ENCODE measurements at regions not wholly inside any gene's neighbourhood (a gene's known extent, or its start where the extent isn't known, plus 50 kb on each side); places are given as distances from the start of the nearest gene placed in this dataset.

DNA sequence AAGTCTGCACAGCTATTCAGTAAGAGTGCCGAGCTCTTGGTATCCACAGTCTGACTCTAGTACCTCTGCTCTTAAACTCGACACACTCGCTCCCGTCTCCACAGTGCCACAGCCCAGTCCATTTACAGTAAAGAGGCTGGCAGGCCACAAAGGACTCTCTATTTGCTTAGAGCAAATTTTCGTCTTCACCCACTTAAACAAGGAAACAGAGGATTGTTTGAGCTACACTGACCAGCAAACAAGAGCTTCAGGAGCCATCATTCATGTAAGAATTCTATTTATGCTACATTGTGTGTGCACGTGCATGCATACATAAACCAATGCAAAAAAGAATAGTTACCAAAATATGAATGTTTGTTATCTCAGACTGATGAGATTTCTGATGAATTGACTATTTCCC, 290.2 kb downstream of the USP46 start:
- DNase-seq (ENCODE audit: low spot score in 2 of 2), result no peak
- WGBS, 2 donors, result 63 to 69% methylated on average over 6 of the region's 6 CpGs
- Histone ChIP-seq H3K36me3 (no peaks in the 10 kb centered on the region), H3K4me3 (no peak overlapping the region), H3K27me3 (no peaks in the 10 kb centered on the region), H3K9me3 (no peaks in the 10 kb centered on the region), H3K4me1 (peaks cover 0 to 4% (median 0%) of the 10 kb centered on the region in 4 donors), H3K27ac (peak overlapping the region in 1 of 4 donors; percentile 25)
- TF ChIP-seq, protein P1, sequence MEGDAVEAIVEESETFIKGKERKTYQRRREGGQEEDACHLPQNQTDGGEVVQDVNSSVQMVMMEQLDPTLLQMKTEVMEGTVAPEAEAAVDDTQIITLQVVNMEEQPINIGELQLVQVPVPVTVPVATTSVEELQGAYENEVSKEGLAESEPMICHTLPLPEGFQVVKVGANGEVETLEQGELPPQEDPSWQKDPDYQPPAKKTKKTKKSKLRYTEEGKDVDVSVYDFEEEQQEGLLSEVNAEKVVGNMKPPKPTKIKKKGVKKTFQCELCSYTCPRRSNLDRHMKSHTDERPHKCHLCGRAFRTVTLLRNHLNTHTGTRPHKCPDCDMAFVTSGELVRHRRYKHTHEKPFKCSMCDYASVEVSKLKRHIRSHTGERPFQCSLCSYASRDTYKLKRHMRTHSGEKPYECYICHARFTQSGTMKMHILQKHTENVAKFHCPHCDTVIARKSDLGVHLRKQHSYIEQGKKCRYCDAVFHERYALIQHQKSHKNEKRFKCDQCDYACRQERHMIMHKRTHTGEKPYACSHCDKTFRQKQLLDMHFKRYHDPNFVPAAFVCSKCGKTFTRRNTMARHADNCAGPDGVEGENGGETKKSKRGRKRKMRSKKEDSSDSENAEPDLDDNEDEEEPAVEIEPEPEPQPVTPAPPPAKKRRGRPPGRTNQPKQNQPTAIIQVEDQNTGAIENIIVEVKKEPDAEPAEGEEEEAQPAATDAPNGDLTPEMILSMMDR (IDR thresholded peaks at IDR 0.05), result no peak
- TF ChIP-seq EP300 (IDR thresholded peaks at IDR 0.05) (no peak), POLR2A (IDR thresholded peaks at IDR 0.05) (no peak)

DNA sequence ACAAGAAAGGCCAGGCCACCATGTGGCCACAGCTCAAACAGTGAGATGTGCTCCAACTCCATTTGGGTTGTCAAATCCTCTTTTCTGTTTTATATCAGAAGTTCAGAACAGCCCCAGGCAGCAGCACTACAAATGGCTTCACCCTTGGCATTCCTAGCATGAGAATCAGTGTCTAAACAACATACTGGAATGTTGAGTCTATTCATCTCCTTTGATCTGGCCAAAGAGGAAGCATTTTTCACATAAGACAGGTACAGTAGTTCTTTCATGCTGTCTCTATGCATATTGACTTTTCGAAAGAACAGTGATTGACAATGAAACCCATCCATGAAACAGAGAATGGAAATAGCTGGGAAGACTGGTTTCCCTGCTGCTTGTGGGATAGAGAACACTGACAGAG, 289.5 kb downstream of the USP46 start:
- DNase-seq (ENCODE audit: low spot score in 2 of 2), result no peak
- 86 to 93% methylated on average over 1 of the region's 1 CpG for WGBS, 2 donors
- peak overlapping the region in 2 of 4 donors; percentile 25 to 58 for H3K27ac ChIP-seq
- H3K36me3 ChIP-seq, result no peaks in the 10 kb centered on the region
- TF ChIP-seq POLR2A (IDR thresholded peaks at IDR 0.05) (no peak), EP300 (IDR thresholded peaks at IDR 0.05) (no peak)
- TF ChIP-seq, protein P1 (IDR thresholded peaks at IDR 0.05), result no peak
- no peaks in the 10 kb centered on the region for H3K9me3 ChIP-seq
- H3K4me1 ChIP-seq, result peaks cover 0 to 4% (median 0%) of the 10 kb centered on the region in 4 donors
- no peak overlapping the region for H3K4me3 ChIP-seq
- no peaks in the 10 kb centered on the region for H3K27me3 ChIP-seq

DNA sequence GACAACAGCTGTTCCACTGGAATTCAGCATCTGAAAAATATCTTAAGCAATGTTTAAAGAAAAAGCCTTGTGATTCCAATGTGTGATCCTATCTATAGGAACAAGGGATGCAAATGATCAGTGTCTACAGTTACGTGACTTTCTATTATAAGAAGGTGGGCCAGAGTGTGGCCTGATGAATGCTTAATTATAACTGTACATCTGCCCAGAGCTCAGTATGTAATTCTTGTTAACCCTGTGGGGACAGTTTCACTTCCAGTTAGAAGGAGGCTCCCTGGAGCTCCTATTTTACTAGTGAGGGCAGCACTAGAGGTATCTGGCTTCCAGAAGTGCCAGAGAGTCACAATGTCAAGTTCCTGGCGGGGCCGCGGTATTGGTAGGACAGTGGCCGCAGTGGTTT, 288.5 kb downstream of the USP46 start:
- peaks cover 0 to 4% (median 0%) of the 10 kb centered on the region in 4 donors for H3K4me1 ChIP-seq
- 91 to 93% methylated on average over 5 of the region's 5 CpGs for WGBS, 2 donors

DNA sequence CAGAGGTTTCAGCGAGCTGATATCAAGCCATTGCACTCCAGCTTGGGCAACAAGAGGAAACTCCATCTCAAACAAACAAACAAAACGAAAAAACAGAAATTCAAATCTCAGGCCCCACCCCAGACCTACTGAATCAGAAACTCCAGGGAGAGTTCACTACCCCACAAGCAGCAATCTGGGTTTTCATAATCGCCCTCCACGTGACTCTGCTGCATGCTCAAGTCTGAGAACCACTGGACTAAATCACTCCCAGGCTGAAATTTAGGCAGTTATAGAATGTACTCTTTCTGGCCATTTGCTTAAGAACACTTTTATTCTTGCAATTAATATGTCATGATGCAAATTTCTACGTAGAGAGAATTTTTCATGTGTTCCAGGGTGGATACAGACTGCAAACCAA, 287.3 kb downstream of the USP46 start:
- Histone ChIP-seq H3K27ac (no peak overlapping the region), H3K9me3 (no peaks in the 10 kb centered on the region), H3K36me3 (no peaks in the 10 kb centered on the region), H3K4me3 (no peak overlapping the region), H3K4me1 (peaks cover 0 to 9% (median 0%) of the 10 kb centered on the region in 4 donors), H3K27me3 (no peaks in the 10 kb centered on the region)
- TF ChIP-seq, protein P1 (IDR thresholded peaks at IDR 0.05), result no peak
- no peak for TF ChIP-seq POLR2A (IDR thresholded peaks at IDR 0.05)
- TF ChIP-seq EP300 (IDR thresholded peaks at IDR 0.05), result no peak
- WGBS, 2 donors, result 77 to 84% methylated on average over 5 of the region's 5 CpGs
- DNase-seq (ENCODE audit: low spot score in 2 of 2), result no peak

More for the DNA sequence above, 288.5 kb downstream of the USP46 start:
- Histone ChIP-seq H3K27me3 (no peaks in the 10 kb centered on the region), H3K4me3 (no peak overlapping the region), H3K9me3 (no peaks in the 10 kb centered on the region), H3K27ac (no peak overlapping the region), H3K36me3 (no peaks in the 10 kb centered on the region)
- DNase-seq (ENCODE audit: low spot score in 2 of 2), result no peak
- TF ChIP-seq POLR2A (IDR thresholded peaks at IDR 0.05) (no peak), EP300 (IDR thresholded peaks at IDR 0.05) (no peak)
- TF ChIP-seq, protein P1 (IDR thresholded peaks at IDR 0.05), result no peak

GRCh38 chr4:52372269-52372668, 286.8 kb downstream of the USP46 start:
- Histone ChIP-seq H3K27me3 (no peaks in the 10 kb centered on the region), H3K27ac (no peak overlapping the region), H3K36me3 (no peaks in the 10 kb centered on the region), H3K9me3 (no peaks in the 10 kb centered on the region), H3K4me1 (peaks cover 0 to 9% (median 0%) of the 10 kb centered on the region in 4 donors), H3K4me3 (no peak overlapping the region)
- TF ChIP-seq POLR2A (IDR thresholded peaks at IDR 0.05), result no peak
- TF ChIP-seq, protein P1 (IDR thresholded peaks at IDR 0.05), result no peak
- no peak for TF ChIP-seq EP300 (IDR thresholded peaks at IDR 0.05)
- no peak for DNase-seq (ENCODE audit: low spot score in 2 of 2)
